ENCODE measurements at regions not wholly inside any gene's neighbourhood (a gene's known extent, or its start where the extent isn't known, plus 50 kb on each side); places are given as distances from the start of the nearest gene placed in this dataset.

DNA sequence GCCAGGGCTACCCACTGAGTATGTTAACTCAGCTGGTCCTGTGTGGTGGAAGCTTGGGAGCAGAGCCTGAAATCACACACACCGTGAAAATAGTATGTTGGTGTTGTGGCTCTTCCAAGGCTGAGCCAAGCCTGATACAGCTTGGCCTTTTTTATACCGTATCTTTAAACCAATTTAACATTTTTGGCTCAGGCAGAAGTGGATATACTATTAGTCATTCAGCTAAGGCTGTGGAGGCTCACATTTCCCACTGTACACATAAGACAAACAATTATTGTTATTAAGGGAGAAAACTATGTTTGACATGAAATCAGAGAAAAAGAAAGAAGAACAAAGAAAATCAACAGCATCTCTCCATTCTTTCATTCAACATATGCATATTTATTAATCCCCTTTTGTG is 159.0 kb downstream of the BCL11A start:
- TF ChIP-seq, protein P1, sequence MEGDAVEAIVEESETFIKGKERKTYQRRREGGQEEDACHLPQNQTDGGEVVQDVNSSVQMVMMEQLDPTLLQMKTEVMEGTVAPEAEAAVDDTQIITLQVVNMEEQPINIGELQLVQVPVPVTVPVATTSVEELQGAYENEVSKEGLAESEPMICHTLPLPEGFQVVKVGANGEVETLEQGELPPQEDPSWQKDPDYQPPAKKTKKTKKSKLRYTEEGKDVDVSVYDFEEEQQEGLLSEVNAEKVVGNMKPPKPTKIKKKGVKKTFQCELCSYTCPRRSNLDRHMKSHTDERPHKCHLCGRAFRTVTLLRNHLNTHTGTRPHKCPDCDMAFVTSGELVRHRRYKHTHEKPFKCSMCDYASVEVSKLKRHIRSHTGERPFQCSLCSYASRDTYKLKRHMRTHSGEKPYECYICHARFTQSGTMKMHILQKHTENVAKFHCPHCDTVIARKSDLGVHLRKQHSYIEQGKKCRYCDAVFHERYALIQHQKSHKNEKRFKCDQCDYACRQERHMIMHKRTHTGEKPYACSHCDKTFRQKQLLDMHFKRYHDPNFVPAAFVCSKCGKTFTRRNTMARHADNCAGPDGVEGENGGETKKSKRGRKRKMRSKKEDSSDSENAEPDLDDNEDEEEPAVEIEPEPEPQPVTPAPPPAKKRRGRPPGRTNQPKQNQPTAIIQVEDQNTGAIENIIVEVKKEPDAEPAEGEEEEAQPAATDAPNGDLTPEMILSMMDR (conservative IDR thresholded peaks at IDR 0.05), result no peak
- no peak for TF ChIP-seq EZH2 (IDR thresholded peaks at IDR 0.05; ENCODE audit: low read depth)

All from PC-9 (cell line).